ENCODE measurements at regions not wholly inside any gene's neighbourhood (a gene's known extent, or its start where the extent isn't known, plus 50 kb on each side); places are given as distances from the start of the nearest gene placed in this dataset.

DNA sequence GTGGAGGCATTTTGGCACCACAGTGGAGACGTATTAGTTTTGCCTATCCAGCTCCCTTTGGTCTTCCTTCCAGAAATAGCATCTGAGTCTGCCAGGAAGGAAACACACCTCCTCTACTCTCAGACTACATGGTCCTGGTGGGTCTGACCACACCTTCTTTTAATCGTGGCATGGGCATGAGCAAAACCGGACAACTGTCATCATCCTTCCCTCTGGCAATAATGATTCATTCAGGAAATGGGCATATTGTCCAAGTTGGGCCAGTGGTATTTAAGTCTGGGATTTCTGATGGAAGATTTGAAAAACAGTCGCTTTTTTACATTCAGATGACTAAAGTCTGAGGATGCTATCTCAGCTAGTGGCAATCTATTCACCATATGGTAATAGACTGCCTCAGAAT, 601.0 kb upstream of the ADAMTS9 start:
- no peaks in the 10 kb centered on the region for H4K20me1 ChIP-seq (ENCODE audit: insufficient read depth)
- no peak overlapping the region for H3K27ac ChIP-seq (ENCODE audit: low read depth in 2 of 2, low read length in 1 of 2)
- 72% methylated on average over 4 of the region's 4 CpGs for whole genome bisulfite sequencing (ENCODE audit: low lambda C conversion rate)
- H3F3A ChIP-seq (replicated peaks; ENCODE audit: insufficient read depth), result no peaks in the 10 kb centered on the region
- H3K4me2 ChIP-seq, result no peak overlapping the region
- ChIA-PET POLR2A (no interaction called here), CTCF (interaction anchor here (1.4 to 1.5 kb wide), 2 partner anchors 10 to 755 kb away, joined by 3 to 4 read pairs; no protein-coding TSS in a partner anchor)
- no peaks in the 10 kb centered on the region for H3K36me3 ChIP-seq (replicated peaks in 1 of 2; ENCODE audit: control insufficient read depth in 1 of 2, insufficient read depth in 2 of 2, low read length in 1 of 2)
- H2AFZ ChIP-seq (ENCODE audit: low read depth), result no peak overlapping the region
- H3K9ac ChIP-seq, result no peak overlapping the region
- no peak overlapping the region for H3K4me3 ChIP-seq (ENCODE audit: low read depth in 2 of 2, low read length in 1 of 2)
- H3K9me3 ChIP-seq, result no peaks in the 10 kb centered on the region
- no peaks in the 10 kb centered on the region for H3K79me2 ChIP-seq (ENCODE audit: insufficient read depth)
- TF ChIP-seq, protein P1, sequence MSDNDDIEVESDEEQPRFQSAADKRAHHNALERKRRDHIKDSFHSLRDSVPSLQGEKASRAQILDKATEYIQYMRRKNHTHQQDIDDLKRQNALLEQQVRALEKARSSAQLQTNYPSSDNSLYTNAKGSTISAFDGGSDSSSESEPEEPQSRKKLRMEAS (IDR thresholded peaks at IDR 0.05; ENCODE audit: low read depth), result no peak
- no peak for TF ChIP-seq MEF2A (IDR thresholded peaks at IDR 0.05; ENCODE audit: borderline replicate concordance, low read depth)
- no peak for TF ChIP-seq POLR2AphosphoS5 (IDR thresholded peaks at IDR 0.05; ENCODE audit: low read depth, low read length)
- no peak for TF ChIP-seq TEAD4 (IDR thresholded peaks at IDR 0.05; ENCODE audit: borderline replicate concordance, insufficient read depth)
- TF ChIP-seq FOXM1 (IDR thresholded peaks at IDR 0.05; ENCODE audit: low read depth), result no peak
- TF ChIP-seq SMC3 (IDR thresholded peaks at IDR 0.05; ENCODE audit: low read depth, low read length), result no peak
- TF ChIP-seq RFX5 (IDR thresholded peaks at IDR 0.05; ENCODE audit: low read length), result no peak
- TF ChIP-seq RXRA (IDR thresholded peaks at IDR 0.05; ENCODE audit: borderline replicate concordance, low read depth), result no peak
- TF ChIP-seq RCOR1 (IDR thresholded peaks at IDR 0.05; ENCODE audit: low read length), result no peak
- no peak for TF ChIP-seq REST (IDR thresholded peaks at IDR 0.05; ENCODE audit: low read depth, low read length)
- TF ChIP-seq, protein P2, sequence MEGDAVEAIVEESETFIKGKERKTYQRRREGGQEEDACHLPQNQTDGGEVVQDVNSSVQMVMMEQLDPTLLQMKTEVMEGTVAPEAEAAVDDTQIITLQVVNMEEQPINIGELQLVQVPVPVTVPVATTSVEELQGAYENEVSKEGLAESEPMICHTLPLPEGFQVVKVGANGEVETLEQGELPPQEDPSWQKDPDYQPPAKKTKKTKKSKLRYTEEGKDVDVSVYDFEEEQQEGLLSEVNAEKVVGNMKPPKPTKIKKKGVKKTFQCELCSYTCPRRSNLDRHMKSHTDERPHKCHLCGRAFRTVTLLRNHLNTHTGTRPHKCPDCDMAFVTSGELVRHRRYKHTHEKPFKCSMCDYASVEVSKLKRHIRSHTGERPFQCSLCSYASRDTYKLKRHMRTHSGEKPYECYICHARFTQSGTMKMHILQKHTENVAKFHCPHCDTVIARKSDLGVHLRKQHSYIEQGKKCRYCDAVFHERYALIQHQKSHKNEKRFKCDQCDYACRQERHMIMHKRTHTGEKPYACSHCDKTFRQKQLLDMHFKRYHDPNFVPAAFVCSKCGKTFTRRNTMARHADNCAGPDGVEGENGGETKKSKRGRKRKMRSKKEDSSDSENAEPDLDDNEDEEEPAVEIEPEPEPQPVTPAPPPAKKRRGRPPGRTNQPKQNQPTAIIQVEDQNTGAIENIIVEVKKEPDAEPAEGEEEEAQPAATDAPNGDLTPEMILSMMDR (IDR thresholded peaks at IDR 0.05), result no peak
- TF ChIP-seq TCF12 (IDR thresholded peaks at IDR 0.05), result no peak
- no peaks in the 10 kb centered on the region; the same call in 1 of the 2 replicates for H3K27me3 ChIP-seq (ENCODE audit: insufficient read depth)
- H3K9me2 ChIP-seq, result no peaks in the 10 kb centered on the region
- no peak for DNase-seq
- no peaks in the 10 kb centered on the region; a peak in 1 of 4 replicates for H3K4me1 ChIP-seq (ENCODE audit: control insufficient read depth in 1 of 2, insufficient read depth in 2 of 2, low read depth in 1 of 2, low read length in 1 of 2)

DNA sequence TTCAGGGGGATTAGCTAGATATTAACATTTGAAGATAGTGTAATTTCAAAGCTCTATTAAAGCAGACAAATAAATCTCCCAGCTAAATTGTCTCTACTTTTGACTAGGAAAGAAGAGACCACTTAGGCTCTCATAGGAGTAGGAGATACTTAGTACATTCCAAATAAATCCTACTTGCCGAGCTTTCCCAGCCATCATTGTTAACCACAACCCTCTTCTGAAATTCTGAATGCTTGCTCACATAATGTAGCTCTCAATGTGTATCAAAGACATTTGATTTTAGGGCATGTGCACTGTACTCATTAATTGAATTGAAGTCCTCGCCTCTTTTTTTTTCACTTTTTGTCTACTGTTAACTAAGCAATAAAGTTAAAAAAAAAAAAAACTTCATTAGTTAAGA, 598.2 kb upstream of the ADAMTS9 start:
- Histone ChIP-seq H3K27me3 (ENCODE audit: insufficient read depth) (no peaks in the 10 kb centered on the region), H3K4me3 (ENCODE audit: low read depth in 2 of 2, low read length in 1 of 2) (no peak overlapping the region), H3K4me2 (no peak overlapping the region), H3K9me2 (no peaks in the 10 kb centered on the region), H3K9me3 (no peaks in the 10 kb centered on the region), H2AFZ (ENCODE audit: low read depth) (no peak overlapping the region), H3K79me2 (ENCODE audit: insufficient read depth) (no peaks in the 10 kb centered on the region), H3K36me3 (replicated peaks in 1 of 2; ENCODE audit: control insufficient read depth in 1 of 2, insufficient read depth in 2 of 2, low read length in 1 of 2) (no peaks in the 10 kb centered on the region), H4K20me1 (ENCODE audit: insufficient read depth) (no peaks in the 10 kb centered on the region), H3K27ac (ENCODE audit: low read depth in 2 of 2, low read length in 1 of 2) (no peak overlapping the region), H3K4me1 (ENCODE audit: control insufficient read depth in 1 of 2, insufficient read depth in 2 of 2, low read depth in 1 of 2, low read length in 1 of 2) (no peaks in the 10 kb centered on the region; a peak in 1 of 4 replicates), H3F3A (replicated peaks; ENCODE audit: insufficient read depth) (no peaks in the 10 kb centered on the region), H3K9ac (no peak overlapping the region)
- POLR2A ChIA-PET, result no interaction called here
- DNase-seq, result no peak
- CTCF ChIA-PET, result no interaction called here
- 63% methylated on average over 2 of the region's 2 CpGs for WGBS (ENCODE audit: low lambda C conversion rate)
- TF ChIP-seq, protein P3, sequence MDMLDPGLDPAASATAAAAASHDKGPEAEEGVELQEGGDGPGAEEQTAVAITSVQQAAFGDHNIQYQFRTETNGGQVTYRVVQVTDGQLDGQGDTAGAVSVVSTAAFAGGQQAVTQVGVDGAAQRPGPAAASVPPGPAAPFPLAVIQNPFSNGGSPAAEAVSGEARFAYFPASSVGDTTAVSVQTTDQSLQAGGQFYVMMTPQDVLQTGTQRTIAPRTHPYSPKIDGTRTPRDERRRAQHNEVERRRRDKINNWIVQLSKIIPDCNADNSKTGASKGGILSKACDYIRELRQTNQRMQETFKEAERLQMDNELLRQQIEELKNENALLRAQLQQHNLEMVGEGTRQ (IDR thresholded peaks at IDR 0.05; ENCODE audit: borderline replicate concordance, low read depth, low read length), result no peak
- no peak for TF ChIP-seq GABPA (IDR thresholded peaks at IDR 0.05; ENCODE audit: low read depth)
- TF ChIP-seq FOXJ3 (CRISPR knock-in tag; IDR thresholded peaks at IDR 0.05), result no peak
- TF ChIP-seq ZBTB33 (IDR thresholded peaks at IDR 0.05; ENCODE audit: borderline replicate concordance, low read depth), result no peak
- no peak for TF ChIP-seq SIN3A (IDR thresholded peaks at IDR 0.05; ENCODE audit: borderline replicate concordance, low read depth, low read length)
- no peak for TF ChIP-seq YY1 (IDR thresholded peaks at IDR 0.05; ENCODE audit: low read depth)
